Parathyroid adenoma (tissue), 2 donors: ENCODE measurements at regions not wholly inside any gene's neighbourhood (a gene's known extent, or its start where the extent isn't known, plus 50 kb on each side); places are given as distances from the start of the nearest gene placed in this dataset.

Source experiments
- H2AFZ ChIP-seq: fragments of 300-600 bp; sonication (generic); one replicate; pipeline ENCODE4 v1.7.0; 2017; ENCODE audit warnings: antibody characterized with exemption, mild to moderate bottlenecking
- H3K27ac ChIP-seq: fragments of 300-600 bp; sonication (generic); one replicate; pipeline ENCODE4 v1.7.0; 2017
- H3K27me3 ChIP-seq: fragments of 300-600 bp; sonication (generic); one replicate; pipeline ENCODE4 v1.7.0; 2017; ENCODE audit warnings: low read length; ENCODE audit not compliant: control insufficient read depth, insufficient read depth
- H3K36me3 ChIP-seq: fragments of 300-600 bp; sonication (generic); one replicate; pipeline ENCODE4 v1.7.0; 2017; ENCODE audit warnings: low read length; ENCODE audit not compliant: control insufficient read depth, insufficient read depth
- H3K4me1 ChIP-seq: fragments of 300-600 bp; sonication (generic); one replicate; pipeline ENCODE4 v1.7.0; 2017; ENCODE audit warnings: control low read depth
- H3K4me2 ChIP-seq: fragments of 300-600 bp; sonication (generic); one replicate; pipeline ENCODE4 v1.7.0; 2017; ENCODE audit warnings: low read length
- H3K4me3 ChIP-seq: fragments of 300-600 bp; sonication (generic); one replicate; pipeline ENCODE4 v1.7.0; 2017; ENCODE audit warnings: low read depth, low read length
- H3K79me2 ChIP-seq: fragments of 300-600 bp; sonication (generic); one replicate; pipeline ENCODE4 v1.7.0; 2017; ENCODE audit warnings: control low read depth
- H3K9ac ChIP-seq: fragments of 300-600 bp; sonication (generic); one replicate; pipeline ENCODE4 v1.7.0; 2017; ENCODE audit warnings: mild to moderate bottlenecking
- H3K9me3 ChIP-seq: fragments of 300-600 bp; sonication (generic); one replicate; pipeline ENCODE4 v1.7.0; 2017; ENCODE audit warnings: low read length; ENCODE audit not compliant: control insufficient read depth
- CTCF ChIP-seq: fragments of 300-600 bp; sonication (generic); IDR thresholded peaks from one replicate; pipeline ENCODE4 v1.7.0; 2017; ENCODE audit warnings: antibody characterized with exemption, mild to moderate bottlenecking
- donor health status: primary hyperparathyroidism.

GRCh38 chr18:24868760-24869237 lies 408.4 kb downstream of the HRH4 start:
- no peak for TF ChIP-seq CTCF

GRCh38 chr18:24869285-24869684 lies 408.8 kb downstream of the HRH4 start:
- Histone ChIP-seq H3K9ac (no peak overlapping the region), H3K4me3 (no peak overlapping the region), H3K27ac (no peak overlapping the region), H3K36me3 (no peaks in the 10 kb centered on the region), H3K27me3 (no peaks in the 10 kb centered on the region), H3K9me3 (no peaks in the 10 kb centered on the region), H3K4me1 (no peaks in the 10 kb centered on the region), H3K4me2 (no peak overlapping the region), H3K79me2 (no peaks in the 10 kb centered on the region), H2AFZ (no peak overlapping the region)
- no peak for TF ChIP-seq CTCF

More at GRCh38 chr18:24868760-24869237, 408.4 kb downstream of the HRH4 start:
- Histone ChIP-seq H3K27ac (no peak overlapping the region), H3K9me3 (no peaks in the 10 kb centered on the region), H3K36me3 (no peaks in the 10 kb centered on the region), H3K4me3 (no peak overlapping the region), H3K4me2 (no peak overlapping the region), H3K27me3 (no peaks in the 10 kb centered on the region), H2AFZ (no peak overlapping the region), H3K4me1 (no peaks in the 10 kb centered on the region), H3K9ac (no peak overlapping the region), H3K79me2 (no peaks in the 10 kb centered on the region)

GRCh38 chr18:24875286-24875685 lies 414.8 kb downstream of the HRH4 start:
- no peak for TF ChIP-seq CTCF
- no peaks in the 10 kb centered on the region for H3K27me3 ChIP-seq

GRCh38 chr18:24875777-24876176 lies 415.3 kb downstream of the HRH4 start:
- Histone ChIP-seq H3K4me3 (no peak overlapping the region), H3K4me2 (no peak overlapping the region), H3K27ac (no peak overlapping the region), H2AFZ (no peak overlapping the region), H3K9me3 (no peaks in the 10 kb centered on the region), H3K36me3 (no peaks in the 10 kb centered on the region), H3K4me1 (no peaks in the 10 kb centered on the region), H3K9ac (no peak overlapping the region), H3K79me2 (no peaks in the 10 kb centered on the region), H3K27me3 (no peaks in the 10 kb centered on the region)
- TF ChIP-seq CTCF: no peak

More at GRCh38 chr18:24875286-24875685, 414.8 kb downstream of the HRH4 start:
- no peaks in the 10 kb centered on the region for H3K36me3 ChIP-seq
- H3K27ac ChIP-seq: no peak overlapping the region
- no peak overlapping the region for H3K4me3 ChIP-seq
- H3K4me2 ChIP-seq: no peak overlapping the region
- H3K9ac ChIP-seq: no peak overlapping the region
- H3K9me3 ChIP-seq: no peaks in the 10 kb centered on the region
- no peaks in the 10 kb centered on the region for H3K4me1 ChIP-seq
- no peak overlapping the region for H2AFZ ChIP-seq
- H3K79me2 ChIP-seq: no peaks in the 10 kb centered on the region

GRCh38 chr18:24876266-24876665 lies 415.8 kb downstream of the HRH4 start:
- no peaks in the 10 kb centered on the region for H3K9me3 ChIP-seq
- no peak for TF ChIP-seq CTCF
- no peak overlapping the region for H3K9ac ChIP-seq

More at GRCh38 chr18:24876266-24876665, 415.8 kb downstream of the HRH4 start:
- H2AFZ ChIP-seq: no peak overlapping the region
- no peak overlapping the region for H3K27ac ChIP-seq
- no peak overlapping the region for H3K4me3 ChIP-seq
- H3K36me3 ChIP-seq: no peaks in the 10 kb centered on the region
- no peaks in the 10 kb centered on the region for H3K27me3 ChIP-seq
- no peaks in the 10 kb centered on the region for H3K4me1 ChIP-seq
- H3K79me2 ChIP-seq: no peaks in the 10 kb centered on the region
- no peak overlapping the region for H3K4me2 ChIP-seq
